ENCODE measurements at regions not wholly inside any gene's neighbourhood (a gene's known extent, or its start where the extent isn't known, plus 50 kb on each side); places are given as distances from the start of the nearest gene placed in this dataset.

DNA sequence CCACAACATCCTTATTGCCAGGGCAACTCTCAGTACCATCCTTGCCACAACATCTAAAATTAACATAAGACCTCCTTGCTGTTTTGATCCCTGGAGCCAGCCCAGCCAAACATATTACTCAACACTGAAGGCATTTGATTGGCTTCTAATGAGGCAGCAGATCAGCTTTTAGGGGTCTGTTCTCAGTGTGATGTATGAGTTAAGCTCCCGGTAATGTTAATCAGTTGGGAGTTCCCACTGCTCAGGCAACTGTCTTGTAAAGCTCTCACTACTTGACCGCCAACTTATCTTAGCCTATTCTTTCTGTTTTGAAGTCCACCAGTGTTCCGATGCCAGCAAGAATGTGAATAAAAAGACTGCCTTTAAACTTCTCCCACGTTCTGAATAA lies 158.9 kb downstream of the FOXB1 start (continued):
- TF ChIP-seq, protein P1, sequence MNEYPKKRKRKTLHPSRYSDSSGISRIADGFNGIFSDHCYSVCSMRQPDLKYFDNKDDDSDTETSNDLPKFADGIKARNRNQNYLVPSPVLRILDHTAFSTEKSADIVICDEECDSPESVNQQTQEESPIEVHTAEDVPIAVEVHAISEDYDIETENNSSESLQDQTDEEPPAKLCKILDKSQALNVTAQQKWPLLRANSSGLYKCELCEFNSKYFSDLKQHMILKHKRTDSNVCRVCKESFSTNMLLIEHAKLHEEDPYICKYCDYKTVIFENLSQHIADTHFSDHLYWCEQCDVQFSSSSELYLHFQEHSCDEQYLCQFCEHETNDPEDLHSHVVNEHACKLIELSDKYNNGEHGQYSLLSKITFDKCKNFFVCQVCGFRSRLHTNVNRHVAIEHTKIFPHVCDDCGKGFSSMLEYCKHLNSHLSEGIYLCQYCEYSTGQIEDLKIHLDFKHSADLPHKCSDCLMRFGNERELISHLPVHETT (CRISPR knock-in tag; conservative IDR thresholded peaks at IDR 0.05 in 1 of 2, IDR thresholded peaks at IDR 0.05 in 1 of 2): no peak
- TF ChIP-seq GABPB2 (CRISPR knock-in tag; conservative IDR thresholded peaks at IDR 0.05): no peak
- TF ChIP-seq ZNF174 (CRISPR knock-in tag; IDR thresholded peaks at IDR 0.05): no peak

GRCh38 chr15:60165111-60165510 lies 161.0 kb downstream of the FOXB1 start:
- H3K27ac ChIP-seq (ENCODE audit: extremely low read depth, low read depth, low read length): no peak overlapping the region
- no peak overlapping the region for H3K9ac ChIP-seq (ENCODE audit: insufficient read depth in 1 of 2, low read depth in 2 of 2, low read length in 2 of 2)
- in situ Hi-C loops (cut with MboI): no loop called here
- H3K4me1 ChIP-seq (replicated peaks in 1 of 2; ENCODE audit: control insufficient read depth in 2 of 2, insufficient read depth in 2 of 2, low read length in 2 of 2): no peaks in the 10 kb centered on the region
- no peaks in the 10 kb centered on the region for H3K36me3 ChIP-seq (ENCODE audit: control insufficient read depth, insufficient read depth, low read length)
- 2% methylated on average over 3 of the region's 3 CpGs for WGBS (ENCODE audit: insufficient coverage, low coverage, missing lambda C conversion rate)
- ChIA-PET CTCF (ENCODE audit: low intra/inter-chr PET ratio) (no interaction called here), POLR2A (no interaction called here)
- H3K27me3 ChIP-seq (ENCODE audit: control insufficient read depth in 2 of 2, insufficient read depth in 2 of 2, low read length in 2 of 2): peaks cover 4 to 6% of the 10 kb centered on the region in 2 experiments; a peak in 2 of 5 replicates
- no peak overlapping the region for H3K4me3 ChIP-seq
- no peak overlapping the region for H2AFZ ChIP-seq (ENCODE audit: low read depth, low read length)
- H4K20me1 ChIP-seq (replicated peaks; ENCODE audit: control insufficient read depth, insufficient read depth, low read length): no peaks in the 10 kb centered on the region
- no peaks in the 10 kb centered on the region for H3K9me1 ChIP-seq (ENCODE audit: control insufficient read depth, insufficient read depth, low read length)
- intact Hi-C loops (cut with micrococcal nuclease): no loop called here
- no peak overlapping the region for H3K4me2 ChIP-seq (ENCODE audit: insufficient read depth, low read length)
- no peaks in the 10 kb centered on the region for H3K9me3 ChIP-seq (replicated peaks; ENCODE audit: control insufficient read depth, insufficient read depth, low read depth, low read length)
- BruUV-seq (replicated peaks): no TSS peak
- FAIRE-seq (no peak), DNase-seq (ENCODE audit: extremely low read depth in 1 of 4, low spot score in 3 of 4) (no peak), ATAC-seq (no peak)
- H3K79me2 ChIP-seq (ENCODE audit: control insufficient read depth, insufficient read depth, low read length): no peaks in the 10 kb centered on the region
- TF ChIP-seq TCFL5 (CRISPR knock-in tag; conservative IDR thresholded peaks at IDR 0.05) (no peak), MTA2 (IDR thresholded peaks at IDR 0.05; ENCODE audit: low read depth) (no peak), KLF1 (tag; IDR thresholded peaks at IDR 0.05) (no peak), CBX8 (IDR thresholded peaks at IDR 0.05; ENCODE audit: borderline replicate concordance, extremely low read depth, low read depth, low read length, poor library complexity, severe bottlenecking) (no peak), CREBBP (IDR thresholded peaks at IDR 0.05; ENCODE audit: low read depth, low read length) (no peak), SP1 (CRISPR knock-in tag; IDR thresholded peaks at IDR 0.05) (no peak), CCAR2 (IDR thresholded peaks at IDR 0.05; ENCODE audit: low read depth, low read length) (no peak), USF1 (CRISPR knock-in tag; IDR thresholded peaks at IDR 0.05) (no peak), RBM14 (IDR thresholded peaks at IDR 0.05; ENCODE audit: borderline replicate concordance, insufficient read depth, low read depth, low read length) (no peak), KDM4B (IDR thresholded peaks at IDR 0.05; ENCODE audit: borderline replicate concordance in 2 of 2, low read depth in 1 of 2) (no peak), ZNF445 (CRISPR knock-in tag; IDR thresholded peaks at IDR 0.05; ENCODE audit: low read depth) (no peak), MCM2 (IDR thresholded peaks at IDR 0.05; ENCODE audit: low read depth) (no peak), ZNF696 (CRISPR knock-in tag; conservative IDR thresholded peaks at IDR 0.05) (no peak), ZBTB34 (CRISPR knock-in tag; IDR thresholded peaks at IDR 0.05) (no peak)

All from K562 (cell line).